AG08395 (cell line): ENCODE measurements at regions not wholly inside any gene's neighbourhood (a gene's known extent, or its start where the extent isn't known, plus 50 kb on each side); places are given as distances from the start of the nearest gene placed in this dataset.
"Not testable (repeated sequence)": the region's sequence is repeated elsewhere in the genome, so short reads cannot be mapped to it uniquely, and the experiment has no call there.

ENCODE experiments used
- DNase-seq: peaks from one replicate; pipeline ENCODE4 v3.0.0; 2012; ENCODE audit warnings: mixed read lengths, low spot score

- DNase-seq, result peak; percentile 25
Measured at GRCh38 chr4:188435381-188435780, 296.1 kb downstream of the TRIML1 start.

- no peak for DNase-seq
Measured at GRCh38 chr4:188437535-188437934, 298.3 kb downstream of the TRIML1 start.

GRCh38 chr4:188438391-188438824 is 299.2 kb downstream of the TRIML1 start:
- not testable (repeated sequence) for DNase-seq

GRCh38 chr4:188439641-188440311 is 300.5 kb downstream of the TRIML1 start:
- DNase-seq, result peak; percentile 39

- no peak for DNase-seq
Measured at GRCh38 chr4:188444500-188444899, 305.3 kb downstream of the TRIML1 start.

- not testable (repeated sequence) for DNase-seq
Measured at GRCh38 chr4:188448996-188449395, 309.8 kb downstream of the TRIML1 start.

- no peak for DNase-seq
Measured at GRCh38 chr4:188450571-188450970, 311.3 kb downstream of the TRIML1 start.

GRCh38 chr4:188452097-188452496 is 312.9 kb downstream of the TRIML1 start:
- no peak for DNase-seq

- no peak for DNase-seq
Measured at GRCh38 chr4:188454575-188454974, 315.3 kb downstream of the TRIML1 start.

GRCh38 chr4:188455062-188455752 is 316.0 kb downstream of the TRIML1 start:
- DNase-seq, result no peak

GRCh38 chr4:188459381-188459780 is 320.1 kb downstream of the TRIML1 start:
- no peak for DNase-seq

GRCh38 chr4:188463909-188464308 is 324.7 kb downstream of the TRIML1 start:
- no peak for DNase-seq

GRCh38 chr4:188466001-188466400 is 326.8 kb downstream of the TRIML1 start:
- no peak for DNase-seq

GRCh38 chr4:188484256-188484655 is 345.0 kb downstream of the TRIML1 start:
- no peak for DNase-seq

GRCh38 chr4:188485906-188486305 is 346.7 kb downstream of the TRIML1 start:
- no peak for DNase-seq

GRCh38 chr4:188492886-188493285 is 353.6 kb downstream of the TRIML1 start:
- no peak for DNase-seq

GRCh38 chr4:188495169-188495568 is 355.9 kb downstream of the TRIML1 start:
- no peak for DNase-seq

GRCh38 chr4:188511431-188511830 is 372.2 kb downstream of the TRIML1 start:
- DNase-seq, result no peak

- DNase-seq, result no peak
Measured at GRCh38 chr4:188532751-188533150, 393.5 kb downstream of the TRIML1 start.

- DNase-seq, result no peak
Measured at GRCh38 chr4:188534297-188534696, 395.1 kb downstream of the TRIML1 start.

- DNase-seq, result no peak
Measured at GRCh38 chr4:188534917-188535316, 395.7 kb downstream of the TRIML1 start.

GRCh38 chr4:188536826-188537225 is 397.6 kb downstream of the TRIML1 start:
- no peak for DNase-seq

GRCh38 chr4:188550296-188550695 is 411.1 kb downstream of the TRIML1 start:
- DNase-seq, result peak; percentile 4

- DNase-seq, result no peak
Measured at GRCh38 chr4:188551156-188551555, 411.9 kb downstream of the TRIML1 start.
